Renal pelvis (tissue), 1 donor: ENCODE measurements at regions not wholly inside any gene's neighbourhood (a gene's known extent, or its start where the extent isn't known, plus 50 kb on each side); places are given as distances from the start of the nearest gene placed in this dataset.
"Not testable (repeated sequence)": the region's sequence is repeated elsewhere in the genome, so short reads cannot be mapped to it uniquely, and the experiment has no call there.

ENCODE experiments used
- DNase-seq: peaks from one replicate; pipeline ENCODE4 v3.0.0-alpha.2; 2013

GRCh38 chr4:97216046-97216445, 927.2 kb downstream of the STPG2 start:
- DNase-seq, result no peak

- DNase-seq, result no peak
Measured at GRCh38 chr4:97235521-97235920, 907.8 kb downstream of the STPG2 start.

- DNase-seq, result no peak
Measured at GRCh38 chr4:97238956-97239666, 904.2 kb downstream of the STPG2 start.

DNA sequence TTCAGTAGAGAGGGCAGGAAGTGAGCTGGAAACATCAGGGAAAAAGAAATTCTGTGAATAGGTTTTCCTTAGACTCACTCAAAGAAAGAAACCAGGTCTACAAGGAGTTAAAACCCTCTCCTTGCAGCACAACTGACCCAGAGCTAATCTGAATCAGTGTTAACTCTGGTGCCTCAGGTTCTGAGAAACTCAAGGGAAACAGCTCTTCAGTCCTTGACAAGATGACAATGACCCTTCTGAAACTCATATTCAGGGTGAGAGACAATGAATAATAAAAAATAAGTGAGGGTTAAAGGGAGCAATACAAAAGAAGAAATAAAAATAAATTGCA, 903.6 kb downstream of the STPG2 start:
- DNase-seq, result no peak

GRCh38 chr4:97252615-97253154, 890.6 kb downstream of the STPG2 start:
- no peak for DNase-seq

DNA sequence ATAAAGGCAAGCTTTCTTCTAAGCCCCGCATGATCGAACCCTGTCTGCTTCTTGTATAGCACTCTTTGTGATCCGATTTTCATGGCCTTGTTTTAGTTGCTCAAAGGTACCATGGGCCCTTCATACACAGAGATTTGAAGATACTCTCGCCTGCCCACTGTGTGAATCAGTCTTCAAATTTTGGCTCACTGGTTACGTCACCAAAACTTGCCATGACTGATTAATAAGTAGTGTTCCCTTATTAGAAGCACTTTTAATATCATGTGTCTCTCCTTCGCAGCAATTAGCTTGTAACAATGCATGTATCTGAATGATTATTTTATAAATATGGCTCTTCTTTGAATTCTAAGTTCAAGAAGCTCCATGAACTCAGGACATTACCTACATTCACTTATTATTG, 880.5 kb downstream of the STPG2 start:
- DNase-seq, result no peak

GRCh38 chr4:97270051-97270450, 873.2 kb downstream of the STPG2 start:
- no peak for DNase-seq

GRCh38 chr4:97279391-97279790, 863.9 kb downstream of the STPG2 start:
- DNase-seq, result no peak

DNA sequence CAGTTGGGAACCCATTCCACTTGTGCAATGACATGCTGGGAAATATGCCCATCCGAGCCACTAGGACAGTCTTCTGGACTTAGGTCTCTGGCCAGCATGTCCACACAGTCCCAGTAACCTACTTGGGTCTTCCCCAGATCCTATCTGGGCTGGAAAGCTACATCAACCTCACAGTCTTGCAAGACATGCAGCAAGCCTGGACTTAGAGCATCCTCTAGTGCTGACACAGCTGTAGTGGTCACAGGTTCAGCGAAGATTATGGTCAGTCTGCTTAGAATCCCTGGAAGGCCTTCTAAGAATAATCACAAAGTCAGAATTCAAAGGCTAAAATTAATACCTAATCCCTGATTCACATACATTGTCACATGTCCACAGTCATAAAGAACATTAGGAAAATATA, 842.7 kb downstream of the STPG2 start:
- DNase-seq, result no peak

DNA sequence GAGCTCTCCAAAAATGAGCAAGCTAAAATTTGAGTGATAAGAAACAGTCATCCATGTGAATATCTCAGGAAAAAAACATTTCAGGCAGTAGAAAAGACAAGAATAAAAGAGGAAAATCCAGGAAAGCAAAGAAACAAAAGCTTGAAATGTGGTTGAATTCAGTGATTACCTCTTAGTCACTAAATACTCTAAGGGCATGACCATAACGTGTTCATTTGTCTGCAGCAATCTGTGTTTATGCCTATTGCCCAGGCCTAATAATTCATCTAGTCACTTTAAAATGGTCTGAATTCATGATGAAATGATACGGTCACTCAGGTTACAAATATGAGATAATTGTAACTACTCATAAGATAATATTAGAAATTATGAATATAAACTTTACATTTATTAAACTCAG, 837.9 kb downstream of the STPG2 start:
- no peak for DNase-seq

DNA sequence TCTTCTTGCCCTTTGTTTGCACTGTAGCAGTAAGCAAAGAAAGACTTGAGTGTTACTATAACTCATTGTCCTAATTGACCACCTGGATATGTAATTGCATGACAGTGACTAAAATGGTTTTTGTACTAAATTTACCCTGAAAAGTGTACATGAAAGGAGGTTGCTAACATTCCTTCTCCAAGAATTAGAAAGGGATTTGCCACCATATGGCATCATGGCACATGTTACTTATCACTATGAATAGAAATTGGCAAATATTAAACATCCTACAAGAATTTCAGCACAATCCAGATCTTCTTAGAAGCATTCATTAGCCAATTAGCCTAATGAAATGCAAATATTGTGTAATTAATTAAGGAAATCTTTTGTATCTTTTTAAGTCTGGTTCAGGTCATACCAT, 834.2 kb downstream of the STPG2 start:
- no peak for DNase-seq

DNA sequence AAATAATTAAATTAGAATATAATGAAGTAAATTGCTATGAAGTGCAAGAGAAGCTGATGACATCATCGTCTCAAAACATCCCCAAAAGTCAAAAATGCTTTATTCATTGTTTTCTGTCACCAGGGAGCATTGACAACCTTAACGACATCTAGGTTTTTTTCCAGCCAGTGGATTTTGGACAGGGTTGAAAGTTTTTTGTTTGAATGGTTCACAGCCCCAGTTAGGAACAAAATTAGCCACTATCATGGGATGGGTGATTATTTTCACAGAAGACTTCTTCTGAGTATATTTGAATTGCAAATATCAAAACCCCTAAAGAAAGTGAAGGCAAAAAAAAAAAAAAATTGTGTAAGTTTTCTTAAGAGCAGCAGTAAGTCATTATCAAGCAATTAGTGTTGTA, 826.1 kb downstream of the STPG2 start:
- no peak for DNase-seq

DNA sequence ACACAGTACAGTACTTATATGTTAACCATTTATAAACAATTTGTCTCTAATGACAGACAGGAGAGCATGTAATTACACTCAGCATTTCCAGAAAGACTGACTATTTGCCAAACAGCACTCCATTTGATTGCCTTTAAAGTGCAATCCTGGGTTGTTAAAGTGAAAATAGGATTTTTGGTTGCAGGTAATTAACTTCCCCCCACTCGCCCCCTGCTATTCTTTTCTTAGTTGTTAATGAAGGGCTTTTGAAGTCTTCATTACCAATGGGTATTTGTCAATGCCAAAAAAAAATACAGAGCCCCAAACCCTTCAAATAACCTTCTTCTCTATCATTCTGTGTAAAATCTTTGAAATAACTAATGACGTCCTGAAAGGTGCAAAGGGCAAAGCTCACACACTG, 825.6 kb downstream of the STPG2 start:
- DNase-seq, result no peak

DNA sequence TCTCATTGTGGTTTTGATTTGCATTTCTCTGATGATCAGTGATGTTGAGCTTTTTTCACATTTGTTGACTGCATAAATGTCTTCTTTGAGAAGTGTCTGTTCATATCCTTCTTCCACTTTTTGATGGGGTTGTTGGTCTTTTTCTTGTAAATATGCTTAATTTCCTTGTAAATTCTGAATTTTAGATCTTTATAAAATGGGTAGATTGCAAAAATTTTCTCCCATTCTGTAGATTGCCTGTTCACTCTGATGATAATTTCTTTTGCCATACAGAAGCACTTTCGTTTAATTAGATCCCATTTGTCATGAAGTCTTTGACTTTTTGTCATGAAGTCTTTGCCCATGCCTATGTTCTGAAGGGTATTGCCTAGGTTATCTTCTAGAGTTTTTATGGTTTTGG, 817.5 kb downstream of the STPG2 start:
- not testable (repeated sequence) for DNase-seq

DNA sequence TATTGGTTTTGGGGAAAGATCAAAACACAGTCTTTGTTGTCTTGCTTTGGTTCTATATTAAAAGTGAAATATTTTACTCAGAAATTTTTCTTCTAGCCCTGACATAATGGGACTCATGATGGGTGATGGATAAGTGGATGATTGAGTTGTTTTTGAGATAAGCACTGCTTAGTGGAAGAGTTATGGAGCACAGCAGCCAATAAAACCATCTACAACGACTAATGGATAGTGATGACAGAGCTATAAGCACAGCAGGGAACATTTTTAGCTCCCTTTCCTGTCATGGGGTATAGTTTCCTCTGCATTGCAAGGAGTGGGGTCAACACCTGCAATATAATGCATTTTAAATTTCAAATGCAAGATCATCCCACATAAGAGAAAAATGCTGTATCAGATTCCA, 812.4 kb downstream of the STPG2 start:
- DNase-seq, result no peak

DNA sequence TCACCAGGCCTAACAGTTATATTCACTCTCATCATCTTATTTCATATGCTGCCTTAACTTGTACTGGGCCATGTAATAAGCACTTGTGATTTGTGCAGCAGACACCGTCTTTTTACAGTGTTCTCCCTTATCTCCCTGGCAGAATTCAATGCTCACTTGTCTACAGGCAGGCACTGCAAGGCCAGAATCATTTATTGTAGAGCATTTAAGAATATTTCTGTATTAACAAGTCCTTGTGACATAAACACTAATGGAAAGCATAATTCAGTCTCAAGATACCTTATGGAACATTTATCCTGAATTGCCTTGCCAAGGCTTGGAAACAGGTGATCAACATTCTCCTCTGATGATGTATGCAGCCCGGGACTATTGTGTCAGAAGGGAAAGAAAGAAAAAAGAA, 808.9 kb downstream of the STPG2 start:
- no peak for DNase-seq

GRCh38 chr4:97349468-97350186, 793.6 kb downstream of the STPG2 start:
- DNase-seq, result no peak

- DNase-seq, result no peak
Measured at GRCh38 chr4:97353876-97354275, 789.4 kb downstream of the STPG2 start.

DNA sequence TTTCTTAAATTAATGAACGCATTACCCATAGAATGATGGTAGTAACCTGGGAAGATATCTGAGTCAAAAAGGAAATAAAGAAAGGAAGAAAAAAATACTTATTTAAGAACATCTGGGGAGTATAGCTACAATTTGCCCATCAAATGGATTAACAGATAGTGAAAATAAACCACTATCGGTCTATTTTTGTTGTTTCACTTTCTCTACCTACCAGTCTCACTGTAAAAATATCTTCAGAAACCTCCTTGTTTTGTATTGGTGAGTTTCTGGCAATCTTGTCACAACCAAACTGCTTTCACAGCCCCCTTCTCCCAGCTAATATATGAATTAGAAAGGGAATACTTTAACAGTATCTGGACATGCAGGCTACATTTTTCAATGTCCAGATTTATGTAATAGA, 783.5 kb downstream of the STPG2 start:
- no peak for DNase-seq

- no peak for DNase-seq
Measured at GRCh38 chr4:97360733-97361132, 782.5 kb downstream of the STPG2 start.

GRCh38 chr4:97367878-97368277, 775.4 kb downstream of the STPG2 start:
- peak; percentile 1 for DNase-seq

DNA sequence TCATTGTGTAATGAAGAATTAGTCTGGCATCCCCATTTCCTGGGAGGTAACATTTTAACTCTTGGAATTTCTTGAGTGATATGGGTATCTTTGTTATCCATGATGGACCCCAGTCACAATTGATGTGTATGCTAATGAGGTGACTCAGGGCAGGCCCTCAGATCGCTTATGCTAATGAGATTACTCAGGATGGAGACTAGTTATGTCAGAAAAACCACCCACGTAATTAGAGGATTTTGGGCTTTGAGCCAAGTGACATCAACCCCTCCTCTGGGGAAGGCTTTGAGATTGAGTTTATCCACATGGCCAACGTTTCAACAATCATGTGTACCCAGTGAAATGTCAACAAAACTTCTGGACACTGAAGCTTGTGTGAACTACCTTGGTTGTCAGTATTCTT, 772.7 kb downstream of the STPG2 start:
- no peak for DNase-seq

GRCh38 chr4:97374526-97374925, 768.8 kb downstream of the STPG2 start:
- DNase-seq, result no peak

DNA sequence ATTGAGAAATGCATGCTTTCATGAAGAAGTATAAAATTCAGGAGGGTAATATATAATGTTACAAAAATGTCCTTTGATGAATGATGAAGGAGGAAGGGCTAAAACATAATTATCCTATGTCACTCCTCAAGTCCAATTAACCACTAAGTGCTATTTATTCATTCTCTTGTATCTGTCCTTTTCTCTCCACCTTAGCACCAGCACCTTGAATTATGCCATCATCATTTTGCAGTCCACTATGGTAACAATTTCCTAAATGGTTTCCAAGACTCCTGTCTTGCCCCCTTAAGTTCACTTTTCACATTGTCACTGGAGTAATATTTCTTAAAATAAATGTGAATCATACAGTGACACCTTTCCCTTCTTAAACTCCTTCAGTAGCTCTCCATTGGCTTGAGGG, 756.3 kb downstream of the STPG2 start:
- DNase-seq, result no peak
